Epithelial cell of esophagus (primary cell): ENCODE measurements at regions not wholly inside any gene's neighbourhood (a gene's known extent, or its start where the extent isn't known, plus 50 kb on each side); places are given as distances from the start of the nearest gene placed in this dataset.

Experiments
- DNase-seq: peaks from one replicate; pipeline ENCODE4 v3.0.0; 2010; ENCODE audit warnings: low read depth
- H3K4me3 ChIP-seq: 2 replicates; pipeline ENCODE4 v1.5.1; 2011; ENCODE audit warnings: mild to moderate bottlenecking, low read length, control low read depth
- CTCF ChIP-seq: IDR thresholded peaks from 2 replicates; pipeline ENCODE4 v1.5.1; 2011; ENCODE audit warnings: low read depth, mild to moderate bottlenecking, low read length, control low read depth, inconsistent platforms; ENCODE audit not compliant: insufficient read depth; ENCODE audit errors: missing control alignments

GRCh38 chr2:14831458-14831857 lies 198.9 kb downstream of the LRATD1 start:
- peak; percentile 41 for TF ChIP-seq CTCF
- DNase-seq: peak; percentile 35
- H3K4me3 ChIP-seq: no peak overlapping the region

- no peak for TF ChIP-seq CTCF
- no peak for DNase-seq
- H3K4me3 ChIP-seq: no peak overlapping the region
Observed at GRCh38 chr2:14843507-14844204, 211.1 kb downstream of the LRATD1 start.

GRCh38 chr2:14855751-14856150 lies 223.2 kb downstream of the LRATD1 start:
- H3K4me3 ChIP-seq: no peak overlapping the region
- TF ChIP-seq CTCF: no peak
- DNase-seq: peak; percentile 28

GRCh38 chr2:14861181-14861580 lies 228.7 kb downstream of the LRATD1 start:
- TF ChIP-seq CTCF: no peak
- no peak for DNase-seq
- H3K4me3 ChIP-seq: no peak overlapping the region

GRCh38 chr2:14866736-14867352 lies 234.3 kb downstream of the LRATD1 start:
- TF ChIP-seq CTCF: no peak
- no peak for DNase-seq
- H3K4me3 ChIP-seq: no peak overlapping the region

GRCh38 chr2:14867853-14868252 lies 235.3 kb downstream of the LRATD1 start:
- no peak overlapping the region for H3K4me3 ChIP-seq

More at GRCh38 chr2:14867853-14868252, 235.3 kb downstream of the LRATD1 start:
- no peak for DNase-seq
- TF ChIP-seq CTCF: no peak
